IPS-20b (cell line): ENCODE measurements at regions not wholly inside any gene's neighbourhood (a gene's known extent, or its start where the extent isn't known, plus 50 kb on each side); places are given as distances from the start of the nearest gene placed in this dataset.

Experiments used
- H3K27ac ChIP-seq: one replicate; pipeline ENCODE4 v1.5.1; 2013; ENCODE audit warnings: low read length
- H3K27me3 ChIP-seq: 2 replicates; pipeline ENCODE4 v1.6.1; 2013; ENCODE audit warnings: mild to moderate bottlenecking, low read length, inconsistent platforms; ENCODE audit not compliant: insufficient read depth
- H3K36me3 ChIP-seq: 2 replicates; pipeline ENCODE4 v1.6.1; 2013; ENCODE audit warnings: low read depth, mild to moderate bottlenecking, inconsistent platforms, low read length, moderate library complexity; ENCODE audit not compliant: insufficient read depth
- H3K4me1 ChIP-seq: 2 replicates; pipeline ENCODE4 v1.6.1; 2013; ENCODE audit warnings: mild to moderate bottlenecking, control low read depth, inconsistent platforms, low read length, moderate library complexity; ENCODE audit not compliant: insufficient read depth
- H3K4me3 ChIP-seq: 2 replicates; pipeline ENCODE4 v1.5.1; 2013; ENCODE audit warnings: mild to moderate bottlenecking, low read length, inconsistent platforms
- H3K9ac ChIP-seq: 2 replicates; pipeline ENCODE4 v1.6.1; 2013; ENCODE audit warnings: low read depth, mild to moderate bottlenecking, inconsistent platforms, low read length, moderate library complexity
- H3K9me3 ChIP-seq: 2 replicates; pipeline ENCODE4 v1.6.1; 2013; ENCODE audit warnings: mild to moderate bottlenecking, low read depth, low read length, inconsistent platforms; ENCODE audit not compliant: insufficient read depth

DNA sequence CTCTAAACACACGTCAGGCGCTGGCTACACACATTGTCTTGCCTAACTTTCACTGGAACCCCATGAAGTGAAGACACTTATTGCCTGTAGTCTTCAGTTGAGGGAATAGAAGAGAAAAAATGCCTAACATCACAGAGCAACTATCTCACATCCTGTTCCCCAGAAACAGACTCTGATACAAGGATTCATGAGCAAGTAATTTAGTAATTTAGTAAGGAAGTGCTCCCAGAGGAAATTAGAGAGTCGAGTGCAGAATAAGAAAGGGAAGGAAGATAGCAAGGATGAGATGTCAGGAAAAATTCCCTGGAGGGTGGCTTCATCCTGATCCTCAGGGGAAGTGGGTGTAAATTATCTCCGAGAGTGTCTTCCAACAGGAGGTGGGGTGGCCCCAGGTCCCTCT lies 104.0 kb downstream of the FOXA2 start:
- H3K27me3 ChIP-seq: no peaks in the 10 kb centered on the region
- no peaks in the 10 kb centered on the region for H3K9me3 ChIP-seq
- peaks cover 11% of the 10 kb centered on the region; the same call in 1 of the 2 replicates for H3K4me1 ChIP-seq
- no peak overlapping the region for H3K9ac ChIP-seq
- H3K4me3 ChIP-seq: no peak overlapping the region
- H3K27ac ChIP-seq: no peak overlapping the region
- H3K36me3 ChIP-seq: no peaks in the 10 kb centered on the region

DNA sequence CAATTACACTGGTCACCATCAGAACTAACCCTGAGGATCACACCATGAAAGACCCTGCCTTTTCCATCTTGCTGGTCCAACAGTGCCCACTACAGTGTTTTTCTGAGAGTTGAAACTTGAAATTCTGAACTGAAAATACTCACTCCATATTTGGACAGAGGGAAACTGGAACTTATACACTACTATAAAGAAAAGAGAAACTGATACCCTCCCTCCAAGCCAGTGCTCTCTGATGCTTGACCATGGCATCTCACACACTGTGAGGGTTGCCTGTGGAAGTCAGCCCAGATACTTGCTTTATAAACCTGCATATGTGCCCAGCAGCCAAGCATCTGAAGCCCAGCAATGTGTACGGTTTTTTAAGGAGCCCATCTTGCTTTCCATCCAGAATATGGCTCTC lies 108.7 kb downstream of the FOXA2 start:
- H3K27me3 ChIP-seq: no peaks in the 10 kb centered on the region
- no peaks in the 10 kb centered on the region for H3K9me3 ChIP-seq

DNA sequence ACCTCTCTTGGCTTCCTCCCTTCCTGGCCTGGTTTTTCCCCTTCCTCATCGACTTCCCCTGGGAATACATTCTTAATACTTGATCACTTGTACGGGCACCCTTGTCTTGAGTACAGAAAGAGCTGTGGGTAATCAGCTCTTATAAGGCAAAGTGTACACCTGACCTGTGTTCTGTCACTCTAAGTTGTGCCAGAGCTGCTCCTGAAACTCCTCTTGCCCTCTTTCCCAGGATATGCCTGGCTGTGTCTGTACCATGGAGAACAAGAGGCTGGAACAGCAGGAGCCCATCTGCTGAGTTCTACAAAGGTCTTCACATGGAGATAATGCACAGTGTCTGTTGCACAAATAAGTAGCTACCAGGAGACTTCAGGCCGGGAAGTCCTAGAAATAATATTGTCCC lies 110.1 kb downstream of the FOXA2 start:
- no peak overlapping the region for H3K9ac ChIP-seq
- no peaks in the 10 kb centered on the region for H3K9me3 ChIP-seq
- H3K27ac ChIP-seq: no peak overlapping the region
- no peak overlapping the region for H3K4me3 ChIP-seq
- H3K36me3 ChIP-seq: no peaks in the 10 kb centered on the region
- H3K27me3 ChIP-seq: 0 out of 2 replicates have a peak, but pooled peaks cover 1% of the 10 kb centered on the region
- no peaks in the 10 kb centered on the region for H3K4me1 ChIP-seq

More for the DNA sequence above, 108.7 kb downstream of the FOXA2 start:
- Histone ChIP-seq H3K4me1 (peaks cover 4% of the 10 kb centered on the region; the same call in 1 of the 2 replicates), H3K36me3 (no peaks in the 10 kb centered on the region), H3K9ac (no peak overlapping the region), H3K4me3 (no peak overlapping the region), H3K27ac (no peak overlapping the region)

DNA sequence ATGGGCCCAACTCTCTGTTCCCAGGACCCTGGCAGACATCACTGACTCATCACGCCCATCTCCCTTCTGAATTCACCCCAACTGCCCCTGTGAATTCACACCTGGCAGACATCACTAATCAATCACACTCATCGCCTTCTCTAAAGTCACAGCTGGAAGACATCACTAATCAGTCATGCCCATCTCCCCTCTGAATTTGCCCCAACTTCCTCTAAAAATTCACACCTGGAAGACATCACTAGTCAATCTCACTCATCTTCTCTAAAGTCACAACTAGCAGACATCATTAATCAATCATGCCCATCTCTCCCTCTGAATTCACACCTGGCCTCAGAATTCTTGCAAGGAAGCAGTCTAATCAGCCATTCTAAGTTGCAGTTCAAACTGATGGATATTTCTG lies 111.1 kb downstream of the FOXA2 start:
- Histone ChIP-seq H3K27ac (no peak overlapping the region), H3K27me3 (0 out of 2 replicates have a peak, but pooled peaks cover 3% of the 10 kb centered on the region), H3K4me1 (no peaks in the 10 kb centered on the region), H3K9ac (no peak overlapping the region), H3K36me3 (no peaks in the 10 kb centered on the region), H3K9me3 (no peaks in the 10 kb centered on the region), H3K4me3 (no peak overlapping the region)

DNA sequence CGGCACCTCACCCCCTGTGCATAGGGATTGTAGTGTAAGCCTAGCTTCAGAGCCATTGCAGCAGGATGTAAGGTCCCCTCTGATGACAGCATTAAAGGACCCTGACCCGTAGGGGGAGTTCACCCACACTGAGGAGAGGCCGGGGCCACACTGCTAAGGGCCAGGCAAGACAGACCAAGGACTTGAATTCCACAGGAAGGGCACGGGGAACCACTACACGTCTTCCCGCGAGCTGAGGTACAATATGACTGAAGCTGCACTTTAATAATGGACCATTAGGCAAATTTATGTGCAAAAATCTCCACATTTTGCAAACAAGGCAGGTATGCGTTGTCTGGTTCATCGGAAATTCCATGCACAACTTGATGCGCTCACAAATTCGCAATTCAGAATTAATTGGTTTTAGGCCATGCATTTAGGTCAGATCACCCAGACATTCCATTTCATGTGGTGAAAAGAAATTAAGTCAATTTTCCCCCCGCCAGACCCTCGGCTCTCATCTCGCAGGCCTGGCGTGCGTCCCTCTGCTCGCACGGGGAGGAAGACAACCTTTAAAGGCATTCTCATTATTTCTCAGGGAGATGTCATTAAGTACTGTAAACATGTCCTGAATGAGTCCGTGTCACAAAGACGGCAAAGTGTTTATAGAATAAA lies 111.8 kb downstream of the FOXA2 start:
- H3K4me3 ChIP-seq: no peak overlapping the region
- H3K27ac ChIP-seq: no peak overlapping the region
- no peak overlapping the region for H3K9ac ChIP-seq
- no peaks in the 10 kb centered on the region for H3K36me3 ChIP-seq
- H3K9me3 ChIP-seq: no peaks in the 10 kb centered on the region
- H3K27me3 ChIP-seq: 0 out of 2 replicates have a peak, but pooled peaks cover 3% of the 10 kb centered on the region
- no peaks in the 10 kb centered on the region for H3K4me1 ChIP-seq

DNA sequence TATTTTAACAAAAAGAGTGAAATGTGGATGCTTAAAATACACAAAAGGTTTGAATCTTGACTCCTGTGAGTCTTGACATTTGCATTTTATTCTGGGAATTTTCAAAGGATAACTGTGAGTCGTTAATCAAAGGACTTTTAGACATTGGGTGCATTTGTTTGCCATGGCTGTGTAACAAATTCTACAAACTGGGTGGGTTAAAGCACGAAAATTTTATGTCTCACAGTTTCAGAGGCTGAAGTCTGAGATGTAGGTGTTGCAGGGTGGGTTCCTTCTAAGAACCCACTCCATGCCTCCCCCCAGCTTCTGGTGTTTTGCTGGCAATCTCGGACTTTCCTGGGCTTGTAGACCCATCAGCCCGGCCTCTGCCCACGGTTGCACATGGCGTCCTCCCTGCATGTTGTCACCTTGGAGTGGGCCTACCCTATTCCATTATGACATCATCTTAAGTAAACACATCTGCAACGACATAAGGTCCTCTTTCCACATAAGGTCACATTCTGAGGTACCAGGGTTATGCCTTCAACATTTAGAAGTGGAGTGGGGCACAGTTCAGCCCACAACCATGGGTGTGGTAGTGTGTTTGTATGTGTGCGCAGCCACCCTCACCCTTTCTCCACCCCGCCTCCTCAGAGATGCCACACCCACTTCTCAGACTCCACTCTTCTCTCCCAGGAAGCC lies 113.1 kb downstream of the FOXA2 start:
- Histone ChIP-seq H3K9ac (no peak overlapping the region), H3K9me3 (no peaks in the 10 kb centered on the region), H3K27ac (no peak overlapping the region)

DNA sequence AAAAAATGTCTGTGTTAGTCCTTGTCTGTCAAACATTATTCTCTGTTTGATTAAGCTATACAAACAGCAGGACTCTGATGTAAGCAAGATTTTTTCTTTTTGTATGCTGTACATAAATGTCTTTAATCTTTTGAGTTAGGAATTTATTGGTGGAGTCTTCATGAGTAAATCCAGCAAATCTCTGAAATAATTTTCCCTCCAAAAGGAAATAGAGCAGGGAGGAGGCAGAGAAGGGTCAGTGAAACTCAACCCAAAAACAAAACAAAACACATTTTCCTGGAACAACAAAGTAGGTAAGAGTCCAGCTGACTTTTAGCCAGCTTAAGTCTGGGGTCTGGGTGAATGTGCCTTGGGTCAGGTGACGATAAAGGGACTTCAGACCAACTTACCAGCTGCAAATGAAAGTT lies 113.7 kb downstream of the FOXA2 start:
- Histone ChIP-seq H3K9ac (no peak overlapping the region), H3K36me3 (no peaks in the 10 kb centered on the region), H3K4me3 (no peak overlapping the region), H3K27ac (no peak overlapping the region), H3K4me1 (no peaks in the 10 kb centered on the region), H3K9me3 (no peaks in the 10 kb centered on the region), H3K27me3 (peaks cover 18% of the 10 kb centered on the region)

More for the DNA sequence above, 113.1 kb downstream of the FOXA2 start:
- no peaks in the 10 kb centered on the region for H3K4me1 ChIP-seq
- peaks cover 13% of the 10 kb centered on the region; the same call in 1 of the 2 replicates for H3K27me3 ChIP-seq
- H3K4me3 ChIP-seq: no peak overlapping the region
- H3K36me3 ChIP-seq: no peaks in the 10 kb centered on the region

DNA sequence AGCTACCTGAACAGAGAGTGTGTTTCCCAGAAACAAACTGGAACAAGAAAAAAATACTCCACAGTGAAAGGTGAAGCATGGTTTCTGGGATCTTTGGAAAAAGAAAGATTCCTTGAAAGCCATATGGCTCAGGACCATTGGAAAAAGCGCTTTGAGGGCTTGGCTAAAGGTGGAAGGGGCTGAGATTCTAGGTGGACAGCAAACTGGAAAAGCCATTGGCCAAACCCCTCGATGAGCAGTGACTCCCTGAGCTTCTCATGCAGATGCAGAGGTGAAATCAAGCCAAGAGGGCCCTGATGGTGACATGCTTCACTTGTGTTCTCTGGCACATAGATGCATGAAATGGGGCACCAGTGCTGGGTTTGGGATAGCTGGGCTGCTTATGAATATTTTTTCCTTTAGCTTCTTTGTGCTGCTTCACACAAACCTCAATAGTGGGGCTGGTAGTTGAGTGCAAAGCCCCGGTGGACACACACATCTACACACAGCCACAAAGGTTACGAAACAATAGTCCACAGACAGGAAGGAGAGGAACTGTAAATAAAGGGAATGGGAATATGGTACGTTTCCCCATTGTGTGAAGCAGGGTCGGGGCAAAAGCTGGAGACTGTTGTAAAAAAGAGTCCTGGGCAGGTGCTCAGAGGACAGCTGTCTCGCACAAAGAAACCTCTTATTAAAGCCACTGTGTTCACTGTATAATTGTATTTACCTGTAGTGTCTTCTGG lies 117.8 kb downstream of the FOXA2 start:
- H3K9ac ChIP-seq: no peak overlapping the region
- H3K27ac ChIP-seq: no peak overlapping the region
- H3K27me3 ChIP-seq: peaks cover 57% of the 10 kb centered on the region
- H3K4me1 ChIP-seq: peaks cover 7% of the 10 kb centered on the region
- no peaks in the 10 kb centered on the region for H3K9me3 ChIP-seq
- no peak overlapping the region for H3K4me3 ChIP-seq
- H3K36me3 ChIP-seq: no peaks in the 10 kb centered on the region

DNA sequence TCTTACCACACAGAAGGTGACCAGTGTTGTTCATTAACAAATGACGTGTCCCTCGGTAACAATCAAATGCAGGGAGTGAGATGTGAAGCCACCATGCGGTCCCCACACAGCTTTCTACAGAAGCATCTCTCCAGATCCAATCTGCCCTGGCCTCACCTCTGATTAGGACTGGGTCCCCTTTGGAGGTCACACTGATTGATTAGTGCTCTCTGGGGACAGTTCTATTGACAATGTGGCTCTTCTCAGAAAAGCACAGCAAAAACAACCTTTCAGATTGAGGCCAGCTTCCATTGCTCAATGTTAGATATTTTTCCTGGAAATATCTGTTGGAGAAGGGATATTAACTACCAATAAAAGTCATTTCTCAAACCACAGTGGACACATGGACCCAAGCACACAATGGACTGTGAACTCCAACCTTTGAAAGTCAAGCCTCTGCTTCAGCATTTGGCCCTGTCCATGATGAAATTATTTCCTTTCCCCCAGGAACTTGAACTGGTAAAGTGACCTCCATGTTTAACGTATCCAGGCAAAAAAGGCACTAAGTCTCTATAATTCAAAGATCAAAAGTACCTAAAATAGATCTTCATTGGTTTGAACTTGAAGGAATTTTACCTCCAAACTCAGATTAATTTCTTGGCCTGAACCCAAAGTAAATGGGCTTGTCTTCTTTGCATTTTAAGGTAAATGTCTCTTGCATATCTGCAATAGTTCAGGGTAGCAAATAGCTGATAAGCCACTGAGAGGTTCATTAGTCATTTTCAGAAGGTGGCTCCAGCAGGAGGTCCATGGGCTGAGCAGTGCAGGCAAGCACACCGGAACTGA lies 118.5 kb downstream of the FOXA2 start:
- Histone ChIP-seq H3K9ac (no peak overlapping the region), H3K27ac (no peak overlapping the region), H3K4me3 (no peak overlapping the region), H3K36me3 (no peaks in the 10 kb centered on the region), H3K4me1 (peaks cover 7% of the 10 kb centered on the region), H3K27me3 (peaks cover 65% of the 10 kb centered on the region), H3K9me3 (no peaks in the 10 kb centered on the region)

DNA sequence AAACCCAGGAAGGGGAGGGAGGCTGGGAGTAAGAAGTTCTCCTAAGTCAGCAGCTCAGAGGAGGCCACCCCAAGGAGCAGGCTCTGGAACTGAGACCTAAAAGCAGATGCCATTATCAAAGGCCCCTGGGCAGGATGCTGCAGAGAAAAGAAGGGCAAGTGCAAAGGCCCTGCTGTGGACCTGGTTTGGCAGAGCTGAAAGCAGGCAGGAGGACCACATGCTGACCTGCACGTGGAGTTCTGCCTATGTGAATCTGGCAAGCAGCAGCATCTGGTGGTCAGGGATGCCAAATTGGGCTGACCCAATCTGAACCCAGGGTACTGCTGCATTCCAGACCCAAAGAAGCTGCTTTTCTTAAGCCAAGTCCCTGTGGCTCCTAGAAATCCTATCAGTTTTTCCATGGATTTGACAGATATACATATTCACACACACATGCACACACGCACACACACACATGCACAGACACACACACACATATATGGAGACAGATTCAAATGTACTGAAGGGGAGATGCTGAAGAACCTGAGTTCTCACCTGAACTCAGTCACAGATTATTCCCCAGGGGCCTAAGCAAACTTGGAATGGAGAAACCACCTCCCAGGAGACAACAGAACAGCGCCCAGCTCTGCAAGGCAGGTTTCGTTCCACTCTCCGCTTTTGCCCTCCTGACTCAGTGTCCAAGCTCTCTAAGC lies 119.9 kb downstream of the FOXA2 start:
- peaks cover 7% of the 10 kb centered on the region for H3K4me1 ChIP-seq
- no peak overlapping the region for H3K4me3 ChIP-seq
- no peak overlapping the region for H3K27ac ChIP-seq
- H3K36me3 ChIP-seq: no peaks in the 10 kb centered on the region
- H3K27me3 ChIP-seq: peaks cover 78% of the 10 kb centered on the region
- H3K9me3 ChIP-seq: no peaks in the 10 kb centered on the region
- no peak overlapping the region for H3K9ac ChIP-seq
